Activated CD8-positive, alpha-beta T cell treated with anti-CD3 and anti-CD28 coated beads, Interleukin-2, amount 10 ng/mL, durations not matched to agents 7 days and 5 days (primary cell): ENCODE measurements at regions not wholly inside any gene's neighbourhood (a gene's known extent, or its start where the extent isn't known, plus 50 kb on each side); places are given as distances from the start of the nearest gene placed in this dataset.

Experiments used
- ATAC-seq: fragments of 150-1000 bp; cut with Tn5 transposase; one replicate; pipeline ENCODE4 v1.10.0; 2021; ENCODE audit warnings: moderate library complexity
- CTCF ChIA-PET: fragments of 350-600 bp; sonication (Branson Sonifier 250); formaldehyde crosslinking; loops from one replicate; lab custom pipeline; 2021; ENCODE audit warnings: antibody characterized with exemption; lab: Charles Lee
- POLR2A ChIA-PET: fragments of 350-600 bp; sonication (Branson Sonifier 250); formaldehyde crosslinking; loops from one replicate; lab custom pipeline; 2021; ENCODE audit warnings: antibody characterized with exemption; lab: Charles Lee
- DNase-seq: peaks from one replicate; pipeline ENCODE4 v3.0.0-alpha.2; 2020
- H3K27ac Mint-ChIP-seq: one replicate; pipeline ENCODE4 v1.8.0; 2021; ENCODE audit warnings: mild to moderate bottlenecking, mixed read lengths
- H3K27me3 Mint-ChIP-seq: one replicate; pipeline ENCODE4 v1.8.0; 2021; ENCODE audit warnings: low read depth, mixed read lengths
- H3K36me3 Mint-ChIP-seq: one replicate; pipeline ENCODE4 v1.8.0; 2021; ENCODE audit warnings: low read depth, mixed read lengths
- H3K4me1 Mint-ChIP-seq: one replicate; pipeline ENCODE4 v1.8.0; 2021; ENCODE audit warnings: low read depth, mixed read lengths
- H3K4me3 Mint-ChIP-seq: one replicate; pipeline ENCODE4 v1.8.0; 2021; ENCODE audit warnings: mild to moderate bottlenecking, mixed read lengths
- H3K9me3 Mint-ChIP-seq: one replicate; pipeline ENCODE4 v1.8.0; 2022; ENCODE audit warnings: mixed read lengths; ENCODE audit not compliant: insufficient read depth

DNA sequence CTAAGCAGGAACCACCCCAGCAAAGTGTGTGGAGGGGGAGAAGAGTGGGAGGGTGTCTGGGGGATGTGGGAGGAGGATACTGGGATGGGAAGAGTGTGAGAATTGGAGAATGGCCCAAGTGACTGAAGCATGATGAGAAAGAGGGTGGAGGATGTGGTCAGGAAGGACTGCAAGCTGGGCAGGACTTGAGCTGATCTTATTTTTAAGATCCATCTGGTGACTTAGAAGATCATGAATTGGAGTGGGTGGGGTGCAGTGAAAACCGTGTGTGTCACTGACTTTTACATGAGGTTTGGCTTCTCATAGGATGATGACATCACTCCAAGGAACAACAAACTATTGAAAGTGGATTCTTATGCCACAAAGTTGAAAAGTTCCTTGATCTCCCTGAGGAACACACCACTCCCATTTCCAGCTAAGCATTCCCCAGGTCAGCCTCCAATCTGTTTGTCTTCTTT, 287.5 kb downstream of the GALC start:
- Mint-ChIP-seq H3K36me3 (no peaks in the 10 kb centered on the region), H3K4me1 (no peaks in the 10 kb centered on the region), H3K27ac (no peak overlapping the region), H3K4me3 (no peak overlapping the region), H3K27me3 (no peaks in the 10 kb centered on the region), H3K9me3 (no peaks in the 10 kb centered on the region)
- CTCF ChIA-PET = no interaction called here
- POLR2A ChIA-PET = no interaction called here
- no peak for DNase-seq
- ATAC-seq = no peak

GRCh38 chr14:87698481-87698880, 294.5 kb downstream of the GALC start:
- Mint-ChIP-seq H3K4me3 (no peak overlapping the region), H3K27me3 (no peaks in the 10 kb centered on the region), H3K9me3 (no peaks in the 10 kb centered on the region), H3K4me1 (no peaks in the 10 kb centered on the region), H3K36me3 (no peaks in the 10 kb centered on the region), H3K27ac (no peak overlapping the region)
- CTCF ChIA-PET = no interaction called here
- no peak for ATAC-seq
- POLR2A ChIA-PET = no interaction called here
- DNase-seq = no peak

DNA sequence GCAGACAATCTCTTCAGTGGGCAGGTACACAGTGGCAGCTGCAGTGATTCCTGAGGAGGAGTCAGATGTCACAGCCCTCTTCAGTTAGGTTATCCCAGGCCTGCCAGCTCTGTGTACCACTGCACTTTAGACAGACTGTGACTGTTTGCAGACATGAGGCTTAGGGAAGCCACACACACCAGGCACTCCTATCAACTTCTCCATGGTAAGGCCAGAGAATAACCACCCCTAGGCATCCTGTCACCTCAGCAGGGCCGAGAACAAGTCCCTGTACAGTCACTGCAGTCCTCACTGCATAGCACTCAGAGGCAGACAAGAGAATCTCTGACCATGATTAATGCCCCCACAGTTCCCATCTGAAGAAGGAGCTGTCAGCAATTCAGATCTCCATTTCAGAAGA, 296.5 kb downstream of the GALC start:
- no peaks in the 10 kb centered on the region for H3K4me1 Mint-ChIP-seq
- no peaks in the 10 kb centered on the region for H3K9me3 Mint-ChIP-seq
- no peak for DNase-seq
- H3K36me3 Mint-ChIP-seq = no peaks in the 10 kb centered on the region
- no peaks in the 10 kb centered on the region for H3K27me3 Mint-ChIP-seq
- POLR2A ChIA-PET = no interaction called here
- H3K4me3 Mint-ChIP-seq = no peak overlapping the region
- CTCF ChIA-PET = no interaction called here
- ATAC-seq = no peak
- no peak overlapping the region for H3K27ac Mint-ChIP-seq

DNA sequence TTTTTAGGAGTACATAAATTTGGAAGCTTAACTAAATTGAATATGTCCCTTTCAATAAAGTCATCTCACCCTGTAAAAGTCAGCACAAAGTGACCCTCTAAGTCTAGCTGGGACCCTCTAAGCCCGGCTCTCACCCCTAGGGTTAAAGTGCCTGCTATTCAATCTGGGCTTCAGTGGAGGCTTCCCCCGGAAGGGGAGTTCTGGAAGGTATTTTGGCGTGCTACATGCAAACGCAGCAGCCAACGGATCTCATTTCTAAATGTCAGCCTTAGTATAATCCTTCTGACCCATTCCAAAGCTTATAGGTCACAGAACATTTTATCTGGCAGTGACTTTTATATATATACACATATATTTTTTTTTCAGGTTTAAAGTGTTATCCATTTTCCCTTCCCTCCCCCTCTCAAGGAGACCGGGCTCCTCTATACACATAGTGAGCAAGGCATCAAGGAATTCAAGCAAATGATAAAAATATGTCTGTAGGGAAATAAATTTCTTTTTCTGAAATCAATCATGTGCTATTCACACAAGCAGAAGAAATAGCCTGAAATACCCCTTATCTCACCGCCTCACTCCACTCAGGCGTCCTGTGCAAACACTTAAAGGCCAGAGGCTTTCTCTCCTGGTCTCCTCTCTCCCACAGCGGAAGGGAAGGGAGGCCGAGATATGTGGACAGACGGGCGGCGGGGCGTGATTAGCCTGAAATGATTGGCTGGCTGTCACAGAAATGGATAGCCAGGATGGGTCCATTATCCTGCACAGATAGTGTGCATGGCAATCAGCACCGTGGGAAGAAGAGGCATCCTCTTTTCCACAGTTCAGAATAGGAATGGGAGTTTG, 301.7 kb downstream of the GALC start:
- Mint-ChIP-seq H3K4me1 (no peaks in the 10 kb centered on the region), H3K36me3 (no peaks in the 10 kb centered on the region), H3K4me3 (no peak overlapping the region), H3K9me3 (no peaks in the 10 kb centered on the region), H3K27ac (no peak overlapping the region), H3K27me3 (no peaks in the 10 kb centered on the region)
- ATAC-seq (no peak), DNase-seq (no peak)
- ChIA-PET POLR2A (no interaction called here), CTCF (no interaction called here)

GRCh38 chr14:87690076-87690613, 302.8 kb downstream of the GALC start:
- H3K4me3 Mint-ChIP-seq = no peak overlapping the region
- H3K36me3 Mint-ChIP-seq = no peaks in the 10 kb centered on the region
- ChIA-PET CTCF (no interaction called here), POLR2A (no interaction called here)
- ATAC-seq = no peak
- H3K9me3 Mint-ChIP-seq = no peaks in the 10 kb centered on the region
- no peak for DNase-seq
- H3K27ac Mint-ChIP-seq = no peak overlapping the region
- no peaks in the 10 kb centered on the region for H3K4me1 Mint-ChIP-seq
- H3K27me3 Mint-ChIP-seq = no peaks in the 10 kb centered on the region

DNA sequence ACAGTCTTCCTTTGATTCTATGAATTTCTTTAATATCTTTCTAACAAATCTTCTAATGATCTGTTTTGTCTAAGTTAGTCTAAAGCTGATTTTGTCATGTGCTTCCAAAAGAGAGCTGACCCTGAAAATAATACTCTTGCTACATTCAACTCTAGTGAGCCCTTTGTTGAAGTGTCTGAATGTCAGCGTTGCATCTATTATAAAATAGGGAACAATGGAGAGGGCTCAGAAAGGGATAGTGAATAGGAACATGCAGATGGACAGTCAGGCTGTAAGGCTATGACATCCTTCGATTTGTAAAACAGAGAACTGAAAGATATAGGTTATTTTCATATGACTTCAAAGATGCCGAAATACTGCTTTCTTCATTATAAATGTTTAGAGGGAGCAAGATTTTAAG, 304.5 kb downstream of the GALC start:
- ChIA-PET CTCF (no interaction called here), POLR2A (no interaction called here)
- H3K27me3 Mint-ChIP-seq = no peaks in the 10 kb centered on the region
- no peaks in the 10 kb centered on the region for H3K9me3 Mint-ChIP-seq
- H3K27ac Mint-ChIP-seq = no peak overlapping the region
- no peaks in the 10 kb centered on the region for H3K4me1 Mint-ChIP-seq
- H3K4me3 Mint-ChIP-seq = no peak overlapping the region
- H3K36me3 Mint-ChIP-seq = no peaks in the 10 kb centered on the region
- DNase-seq = no peak
- no peak for ATAC-seq

GRCh38 chr14:87687420-87687819, 305.6 kb downstream of the GALC start:
- no peak for ATAC-seq
- H3K4me3 Mint-ChIP-seq = no peak overlapping the region
- ChIA-PET CTCF (interaction anchor here (1.0 kb wide), 1 partner anchor 58 kb away, joined by 3 read pairs; no protein-coding TSS in a partner anchor), POLR2A (no interaction called here)
- no peaks in the 10 kb centered on the region for H3K4me1 Mint-ChIP-seq
- H3K9me3 Mint-ChIP-seq = no peaks in the 10 kb centered on the region
- no peaks in the 10 kb centered on the region for H3K36me3 Mint-ChIP-seq
- H3K27ac Mint-ChIP-seq = no peak overlapping the region
- DNase-seq = no peak
- no peaks in the 10 kb centered on the region for H3K27me3 Mint-ChIP-seq

GRCh38 chr14:87686746-87687145, 306.2 kb downstream of the GALC start:
- DNase-seq = no peak
- Mint-ChIP-seq H3K4me1 (no peaks in the 10 kb centered on the region), H3K9me3 (no peaks in the 10 kb centered on the region), H3K4me3 (no peak overlapping the region), H3K27ac (no peak overlapping the region), H3K36me3 (no peaks in the 10 kb centered on the region), H3K27me3 (no peaks in the 10 kb centered on the region)
- ATAC-seq = no peak
- CTCF ChIA-PET = no interaction called here
- POLR2A ChIA-PET = no interaction called here

GRCh38 chr14:87679866-87680265, 313.1 kb downstream of the GALC start:
- H3K4me3 Mint-ChIP-seq = no peak overlapping the region

GRCh38 chr14:87678624-87679023, 314.4 kb downstream of the GALC start:
- Mint-ChIP-seq H3K27me3 (no peaks in the 10 kb centered on the region), H3K4me1 (no peaks in the 10 kb centered on the region), H3K36me3 (no peaks in the 10 kb centered on the region), H3K27ac (no peak overlapping the region), H3K9me3 (no peaks in the 10 kb centered on the region), H3K4me3 (no peak overlapping the region)
- ATAC-seq = no peak
- CTCF ChIA-PET = no interaction called here
- POLR2A ChIA-PET = no interaction called here
- DNase-seq = no peak

More at GRCh38 chr14:87679866-87680265, 313.1 kb downstream of the GALC start:
- Mint-ChIP-seq H3K27ac (no peak overlapping the region), H3K27me3 (no peaks in the 10 kb centered on the region), H3K36me3 (no peaks in the 10 kb centered on the region), H3K9me3 (no peaks in the 10 kb centered on the region), H3K4me1 (no peaks in the 10 kb centered on the region)
- DNase-seq = no peak
- no peak for ATAC-seq
- CTCF ChIA-PET = no interaction called here
- POLR2A ChIA-PET = no interaction called here

DNA sequence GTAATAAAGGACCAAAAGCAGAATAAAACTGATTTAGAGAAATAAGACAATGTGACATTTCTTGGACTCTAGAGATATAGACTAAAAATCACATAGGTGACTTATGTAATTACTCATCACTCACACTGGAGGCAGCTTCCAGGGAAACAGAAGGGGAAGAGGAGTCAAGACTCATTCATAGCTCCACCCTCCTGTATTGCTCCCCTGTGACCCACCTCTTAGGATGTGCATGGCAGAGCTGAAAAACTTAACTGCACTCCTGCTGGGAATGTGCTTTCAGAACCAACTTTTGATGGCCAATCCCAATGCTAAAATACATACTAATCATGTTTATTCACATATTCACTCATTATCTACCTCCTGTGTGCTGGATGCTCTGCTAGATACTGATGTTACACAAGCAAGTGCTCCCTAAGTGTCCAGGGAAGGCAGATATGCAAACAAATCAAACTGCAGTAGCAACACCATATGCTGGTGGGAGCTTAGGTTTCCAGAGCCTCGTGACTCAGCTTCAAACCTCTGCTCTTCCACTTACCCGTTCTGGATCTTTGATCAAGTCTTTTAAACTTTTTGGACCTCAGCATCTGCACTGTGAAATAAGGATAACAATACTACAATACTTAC, 316.1 kb downstream of the GALC start:
- no peaks in the 10 kb centered on the region for H3K9me3 Mint-ChIP-seq
- no peaks in the 10 kb centered on the region for H3K27me3 Mint-ChIP-seq
- H3K36me3 Mint-ChIP-seq = no peaks in the 10 kb centered on the region
- POLR2A ChIA-PET = no interaction called here
- H3K27ac Mint-ChIP-seq = no peak overlapping the region
- no peak for DNase-seq
- H3K4me1 Mint-ChIP-seq = no peaks in the 10 kb centered on the region
- CTCF ChIA-PET = no interaction called here
- no peak for ATAC-seq
- H3K4me3 Mint-ChIP-seq = no peak overlapping the region

DNA sequence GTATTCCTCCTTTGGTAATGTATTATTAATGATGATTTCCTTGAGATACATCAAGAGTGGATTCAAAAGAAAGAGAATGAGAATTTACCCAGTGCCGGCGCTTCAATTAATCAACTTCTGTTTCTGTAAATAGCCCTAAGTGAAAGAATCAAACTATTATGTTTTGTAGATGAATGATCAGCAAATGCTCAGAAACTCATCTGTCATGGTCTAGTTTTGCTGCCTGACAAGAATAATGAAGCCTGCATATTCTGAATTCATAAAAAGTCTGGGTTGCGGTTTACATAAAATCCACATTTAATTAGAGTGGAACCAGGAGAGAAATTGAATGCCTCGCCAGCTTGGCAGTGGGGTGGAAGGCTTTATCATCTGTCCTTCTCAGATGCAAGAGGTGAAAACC, 325.3 kb downstream of the GALC start:
- H3K4me1 Mint-ChIP-seq = no peaks in the 10 kb centered on the region
- H3K4me3 Mint-ChIP-seq = no peak overlapping the region
- H3K36me3 Mint-ChIP-seq = no peaks in the 10 kb centered on the region
- no peaks in the 10 kb centered on the region for H3K27me3 Mint-ChIP-seq
- H3K9me3 Mint-ChIP-seq = no peaks in the 10 kb centered on the region
- ATAC-seq = no peak
- ChIA-PET POLR2A (no interaction called here), CTCF (no interaction called here)
- DNase-seq = no peak
- no peak overlapping the region for H3K27ac Mint-ChIP-seq
